GM23338 (cell line): ENCODE measurements at regions not wholly inside any gene's neighbourhood (a gene's known extent, or its start where the extent isn't known, plus 50 kb on each side); places are given as distances from the start of the nearest gene placed in this dataset.

Experiments
- ATAC-seq: fragments of 200-7000 bp; cut with Tn5 transposase; 3 replicates; pipeline ENCODE4 v1.9.1; 2020
- DNase-seq: peaks from one replicate; pipeline ENCODE4 v3.0.0-alpha.2; 2015; ENCODE audit warnings: low spot score
- H2AFZ ChIP-seq: fragments of 200-600 bp; sonication (generic); 2 replicates; pipeline ENCODE4 v1.8.0; 2016; ENCODE audit warnings: antibody characterized with exemption, mild to moderate bottlenecking, moderate library complexity
- H3F3A ChIP-seq: fragments of 200-600 bp; sonication (generic); replicated peaks from 2 replicates; pipeline ENCODE4 v1.8.0; 2017; ENCODE audit warnings: antibody characterized with exemption, mixed run types, low read depth
- H3K27ac ChIP-seq: fragments of 200-600 bp; sonication (generic); 2 replicates; pipeline ENCODE4 v1.6.1; 2016; ENCODE audit warnings: low read depth
- H3K27me3 ChIP-seq: fragments of 200-600 bp; sonication (generic); 2 replicates; pipeline ENCODE4 v1.8.0; 2016; ENCODE audit warnings: mild to moderate bottlenecking, mixed run types, moderate library complexity; ENCODE audit not compliant: insufficient read depth
- H3K36me3 ChIP-seq: fragments of 200-600 bp; sonication (generic); 2 replicates; pipeline ENCODE4 v1.8.0; 2016; ENCODE audit warnings: mild to moderate bottlenecking; ENCODE audit not compliant: insufficient read depth
- H3K4me1 ChIP-seq: fragments of 200-600 bp; sonication (generic); 2 replicates; pipeline ENCODE4 v1.8.0; 2016; ENCODE audit warnings: mild to moderate bottlenecking, moderate library complexity; ENCODE audit not compliant: insufficient read depth
- H3K4me2 ChIP-seq: fragments of 200-600 bp; sonication (generic); 2 replicates; pipeline ENCODE4 v1.7.1; 2017; ENCODE audit warnings: mixed run types
- H3K4me3 ChIP-seq: fragments of 200-600 bp; sonication (generic); 2 replicates; pipeline ENCODE4 v1.6.1; 2016; ENCODE audit warnings: mixed run types
- H3K79me2 ChIP-seq: fragments of 200-600 bp; sonication (generic); replicated peaks from 2 replicates; pipeline ENCODE4 v1.8.0; 2017; ENCODE audit warnings: mild to moderate bottlenecking; ENCODE audit not compliant: insufficient read depth
- H3K9me2 ChIP-seq: fragments of 200-600 bp; sonication (generic); 2 replicates; pipeline ENCODE4 v1.8.0; 2017; ENCODE audit not compliant: insufficient read depth
- H4K20me1 ChIP-seq: fragments of 200-600 bp; sonication (generic); replicated peaks from 2 replicates; pipeline ENCODE4 v1.8.0; 2017; ENCODE audit warnings: mild to moderate bottlenecking; ENCODE audit not compliant: insufficient read depth
- H3K27ac Mint-ChIP-seq: 2 replicates; pipeline ENCODE4 v1.8.0; 2020; ENCODE audit warnings: inconsistent platforms, mild to moderate bottlenecking, moderate library complexity, mixed read lengths
- H3K27me3 Mint-ChIP-seq: 3 replicates; pipeline ENCODE4 v1.8.0; 2022; ENCODE audit warnings: low read depth, mild to moderate bottlenecking, moderate library complexity, mixed read lengths, inconsistent platforms; ENCODE audit not compliant: insufficient read depth, poor library complexity
- H3K36me3 Mint-ChIP-seq: 3 replicates; pipeline ENCODE4 v1.8.0; 2021; ENCODE audit warnings: low read depth, mild to moderate bottlenecking, inconsistent platforms, moderate library complexity, mixed read lengths
- H3K4me1 Mint-ChIP-seq: 3 replicates; pipeline ENCODE4 v1.8.0; 2020; ENCODE audit warnings: mild to moderate bottlenecking, inconsistent platforms, mixed read lengths
- H3K4me3 Mint-ChIP-seq: 3 replicates; pipeline ENCODE4 v1.8.0; 2021; ENCODE audit warnings: moderate library complexity, mild to moderate bottlenecking, inconsistent platforms, mixed read lengths
- H3K9me3 Mint-ChIP-seq: 3 replicates; pipeline ENCODE4 v1.8.0; 2020; ENCODE audit warnings: moderate library complexity, mild to moderate bottlenecking, inconsistent platforms, mixed read lengths
- CREB1 ChIP-seq: fragments of 250-450 bp; sonication (Bioruptor Pico); IDR thresholded peaks from 2 replicates; pipeline ENCODE4 v1.5.0; 2020; ENCODE audit warnings: low read depth, mild to moderate bottlenecking, moderate library complexity
- CTCF ChIP-seq, 2 experiments: fragments of 200-600 bp in 1 of 2; sonication (generic) in 1 of 2; conservative IDR thresholded peaks; 2 replicates each; pipeline versions ENCODE4 v1.5.1 to v1.6.1; 2016 to 2017; ENCODE audit warnings: antibody characterized with exemption in 2 of 2, low read depth in 2 of 2, mild to moderate bottlenecking in 2 of 2, moderate library complexity in 1 of 2
- ETS1 ChIP-seq: IDR thresholded peaks from 2 replicates; pipeline ENCODE4 v1.6.1; 2016; ENCODE audit warnings: antibody characterized with exemption
- EZH2 ChIP-seq: fragments of 200-600 bp; sonication (generic); IDR thresholded peaks from one replicate; pipeline ENCODE4 v1.8.0; 2017; ENCODE audit warnings: antibody characterized with exemption, mild to moderate bottlenecking, low read depth; ENCODE audit not compliant: unreplicated experiment
- JUNB ChIP-seq: IDR thresholded peaks from one replicate; pipeline ENCODE4 v1.6.1; 2016; ENCODE audit warnings: antibody characterized with exemption; ENCODE audit not compliant: unreplicated experiment
- NANOG ChIP-seq: IDR thresholded peaks from 2 replicates; pipeline ENCODE4 v1.6.1; 2016; ENCODE audit warnings: antibody characterized with exemption, borderline replicate concordance
- STAT1 ChIP-seq: IDR thresholded peaks from one replicate; pipeline ENCODE4 v1.6.1; 2016; ENCODE audit warnings: antibody characterized with exemption; ENCODE audit not compliant: unreplicated experiment
- ZNF331 ChIP-seq: fragments of 250-450 bp; sonication (Bioruptor Pico); IDR thresholded peaks from 2 replicates; pipeline ENCODE4 v1.5.0; 2020; ENCODE audit warnings: low read depth, mild to moderate bottlenecking, moderate library complexity
- TF ChIP-seq, protein P1 (sequence below): fragments of 250-450 bp; sonication (Bioruptor Pico); IDR thresholded peaks from 2 replicates; pipeline ENCODE4 v1.5.0; 2020; ENCODE audit warnings: mild to moderate bottlenecking, moderate library complexity

GRCh38 chr1:18045203-18045602 lies 62.4 kb upstream of the IGSF21 start:
- H3K4me1 Mint-ChIP-seq: no peaks in the 10 kb centered on the region; the same call in 1 of the 3 replicates
- peaks cover 17% of the 10 kb centered on the region for H3K27me3 Mint-ChIP-seq
- no peaks in the 10 kb centered on the region for H3K4me1 ChIP-seq
- DNase-seq (peak; percentile 31), ATAC-seq (peak; percentile 47; the same call in 2 of the 3 replicates)
- TF ChIP-seq STAT1 (no peak), CTCF (conservative IDR thresholded peaks at IDR 0.05; ENCODE audit: low read depth in 2 of 2) (no peak), NANOG (no peak), CREB1 (no peak)
- H2AFZ ChIP-seq: no peak overlapping the region
- no peaks in the 10 kb centered on the region for H3K79me2 ChIP-seq
- H3K36me3 Mint-ChIP-seq: peaks cover 3% of the 10 kb centered on the region; the same call in 2 of the 3 replicates
- peaks cover 6% of the 10 kb centered on the region for H3K9me3 Mint-ChIP-seq
- no peaks in the 10 kb centered on the region for H3K9me2 ChIP-seq
- H3K27me3 ChIP-seq: no peaks in the 10 kb centered on the region
- no peak overlapping the region for H3K4me3 ChIP-seq
- H4K20me1 ChIP-seq: no peaks in the 10 kb centered on the region
- no peaks in the 10 kb centered on the region for H3K36me3 ChIP-seq
- H3K4me2 ChIP-seq: no peak overlapping the region
- no peaks in the 10 kb centered on the region for H3F3A ChIP-seq
- H3K27ac ChIP-seq: no peak overlapping the region
- no peak overlapping the region for H3K4me3 Mint-ChIP-seq
- H3K27ac Mint-ChIP-seq: no peak overlapping the region

DNA sequence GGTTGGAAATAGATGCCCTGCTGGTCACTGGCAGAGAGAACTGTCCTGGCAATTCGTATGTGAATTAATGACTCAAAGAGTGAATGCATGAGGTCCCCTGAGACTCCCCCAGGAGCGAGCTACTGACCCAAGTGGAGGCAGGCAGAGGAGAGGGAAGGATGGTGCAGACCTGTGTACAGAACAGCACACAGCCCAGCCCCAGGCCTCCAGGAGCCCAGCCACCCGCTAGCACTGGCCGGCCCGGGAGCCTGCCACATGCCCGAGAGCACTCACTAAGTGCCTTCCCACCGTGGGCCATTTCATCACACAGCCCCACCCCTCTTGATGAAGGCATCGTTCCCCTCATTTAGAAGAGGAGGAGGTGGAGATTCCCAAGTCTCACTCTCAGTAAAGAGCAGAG lies 62.0 kb upstream of the IGSF21 start:
- DNase-seq (no peak), ATAC-seq (no peak; the same call in 2 of the 3 replicates)
- no peaks in the 10 kb centered on the region for H4K20me1 ChIP-seq
- TF ChIP-seq NANOG (no peak), CTCF (conservative IDR thresholded peaks at IDR 0.05; ENCODE audit: low read depth in 2 of 2) (no peak), ETS1 (no peak), EZH2 (no peak), ZNF331 (CRISPR knock-in tag) (no peak), CREB1 (no peak), STAT1 (no peak), JUNB (no peak)
- TF ChIP-seq, protein P1, sequence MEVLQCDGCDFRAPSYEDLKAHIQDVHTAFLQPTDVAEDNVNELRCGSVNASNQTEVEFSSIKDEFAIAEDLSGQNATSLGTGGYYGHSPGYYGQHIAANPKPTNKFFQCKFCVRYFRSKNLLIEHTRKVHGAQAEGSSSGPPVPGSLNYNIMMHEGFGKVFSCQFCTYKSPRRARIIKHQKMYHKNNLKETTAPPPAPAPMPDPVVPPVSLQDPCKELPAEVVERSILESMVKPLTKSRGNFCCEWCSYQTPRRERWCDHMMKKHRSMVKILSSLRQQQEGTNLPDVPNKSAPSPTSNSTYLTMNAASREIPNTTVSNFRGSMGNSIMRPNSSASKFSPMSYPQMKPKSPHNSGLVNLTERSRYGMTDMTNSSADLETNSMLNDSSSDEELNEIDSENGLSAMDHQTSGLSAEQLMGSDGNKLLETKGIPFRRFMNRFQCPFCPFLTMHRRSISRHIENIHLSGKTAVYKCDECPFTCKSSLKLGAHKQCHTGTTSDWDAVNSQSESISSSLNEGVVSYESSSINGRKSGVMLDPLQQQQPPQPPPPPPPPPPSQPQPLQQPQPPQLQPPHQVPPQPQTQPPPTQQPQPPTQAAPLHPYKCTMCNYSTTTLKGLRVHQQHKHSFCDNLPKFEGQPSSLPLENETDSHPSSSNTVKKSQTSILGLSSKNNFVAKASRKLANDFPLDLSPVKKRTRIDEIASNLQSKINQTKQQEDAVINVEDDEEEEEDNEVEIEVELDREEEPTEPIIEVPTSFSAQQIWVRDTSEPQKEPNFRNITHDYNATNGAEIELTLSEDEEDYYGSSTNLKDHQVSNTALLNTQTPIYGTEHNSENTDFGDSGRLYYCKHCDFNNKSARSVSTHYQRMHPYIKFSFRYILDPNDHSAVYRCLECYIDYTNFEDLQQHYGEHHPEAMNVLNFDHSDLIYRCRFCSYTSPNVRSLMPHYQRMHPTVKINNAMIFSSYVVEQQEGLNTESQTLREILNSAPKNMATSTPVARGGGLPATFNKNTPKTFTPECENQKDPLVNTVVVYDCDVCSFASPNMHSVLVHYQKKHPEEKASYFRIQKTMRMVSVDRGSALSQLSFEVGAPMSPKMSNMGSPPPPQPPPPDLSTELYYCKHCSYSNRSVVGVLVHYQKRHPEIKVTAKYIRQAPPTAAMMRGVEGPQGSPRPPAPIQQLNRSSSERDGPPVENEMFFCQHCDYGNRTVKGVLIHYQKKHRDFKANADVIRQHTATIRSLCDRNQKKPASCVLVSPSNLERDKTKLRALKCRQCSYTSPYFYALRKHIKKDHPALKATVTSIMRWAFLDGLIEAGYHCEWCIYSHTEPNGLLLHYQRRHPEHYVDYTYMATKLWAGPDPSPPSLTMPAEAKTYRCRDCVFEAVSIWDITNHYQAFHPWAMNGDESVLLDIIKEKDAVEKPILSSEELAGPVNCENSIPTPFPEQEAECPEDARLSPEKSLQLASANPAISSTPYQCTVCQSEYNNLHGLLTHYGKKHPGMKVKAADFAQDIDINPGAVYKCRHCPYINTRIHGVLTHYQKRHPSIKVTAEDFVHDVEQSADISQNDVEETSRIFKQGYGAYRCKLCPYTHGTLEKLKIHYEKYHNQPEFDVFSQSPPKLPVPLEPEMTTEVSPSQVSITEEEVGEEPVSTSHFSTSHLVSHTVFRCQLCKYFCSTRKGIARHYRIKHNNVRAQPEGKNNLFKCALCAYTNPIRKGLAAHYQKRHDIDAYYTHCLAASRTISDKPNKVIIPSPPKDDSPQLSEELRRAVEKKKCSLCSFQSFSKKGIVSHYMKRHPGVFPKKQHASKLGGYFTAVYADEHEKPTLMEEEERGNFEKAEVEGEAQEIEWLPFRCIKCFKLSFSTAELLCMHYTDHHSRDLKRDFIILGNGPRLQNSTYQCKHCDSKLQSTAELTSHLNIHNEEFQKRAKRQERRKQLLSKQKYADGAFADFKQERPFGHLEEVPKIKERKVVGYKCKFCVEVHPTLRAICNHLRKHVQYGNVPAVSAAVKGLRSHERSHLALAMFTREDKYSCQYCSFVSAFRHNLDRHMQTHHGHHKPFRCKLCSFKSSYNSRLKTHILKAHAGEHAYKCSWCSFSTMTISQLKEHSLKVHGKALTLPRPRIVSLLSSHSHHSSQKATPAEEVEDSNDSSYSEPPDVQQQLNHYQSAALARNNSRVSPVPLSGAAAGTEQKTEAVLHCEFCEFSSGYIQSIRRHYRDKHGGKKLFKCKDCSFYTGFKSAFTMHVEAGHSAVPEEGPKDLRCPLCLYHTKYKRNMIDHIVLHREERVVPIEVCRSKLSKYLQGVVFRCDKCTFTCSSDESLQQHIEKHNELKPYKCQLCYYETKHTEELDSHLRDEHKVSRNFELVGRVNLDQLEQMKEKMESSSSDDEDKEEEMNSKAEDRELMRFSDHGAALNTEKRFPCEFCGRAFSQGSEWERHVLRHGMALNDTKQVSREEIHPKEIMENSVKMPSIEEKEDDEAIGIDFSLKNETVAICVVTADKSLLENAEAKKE (CRISPR knock-in tag): no peak
- Mint-ChIP-seq H3K9me3 (peaks cover 6% of the 10 kb centered on the region), H3K27ac (no peak overlapping the region), H3K4me1 (no peaks in the 10 kb centered on the region; the same call in 1 of the 3 replicates), H3K4me3 (no peak overlapping the region), H3K27me3 (peaks cover 18% of the 10 kb centered on the region), H3K36me3 (peaks cover 3% of the 10 kb centered on the region; the same call in 2 of the 3 replicates)
- H3K4me3 ChIP-seq: no peak overlapping the region
- H3K36me3 ChIP-seq: no peaks in the 10 kb centered on the region
- H3K9me2 ChIP-seq: no peaks in the 10 kb centered on the region
- no peak overlapping the region for H2AFZ ChIP-seq
- H3K79me2 ChIP-seq: no peaks in the 10 kb centered on the region
- no peaks in the 10 kb centered on the region for H3K4me1 ChIP-seq
- H3F3A ChIP-seq: no peaks in the 10 kb centered on the region
- H3K4me2 ChIP-seq: no peak overlapping the region
- H3K27me3 ChIP-seq: no peaks in the 10 kb centered on the region
- no peak overlapping the region for H3K27ac ChIP-seq
